Tibial nerve (tissue), 4 donors: ENCODE measurements at regions not wholly inside any gene's neighbourhood (a gene's known extent, or its start where the extent isn't known, plus 50 kb on each side); places are given as distances from the start of the nearest gene placed in this dataset.

Experiments
- EP300 ChIP-seq, 2 donors: sonication (generic); formaldehyde crosslinking; IDR thresholded peaks; one replicate each; pipeline ENCODE4 v1.6.1; 2017; ENCODE audit warnings: antibody characterized with exemption in 2 of 2, mild to moderate bottlenecking in 1 of 2
- POLR2A ChIP-seq, 2 donors: fragments of 450-650 bp; IDR thresholded peaks; one replicate each; pipeline ENCODE4 v1.6.1; 2017; ENCODE audit warnings: antibody characterized with exemption in 2 of 2, mild to moderate bottlenecking in 2 of 2, moderate library complexity in 2 of 2
- TF ChIP-seq, protein P1 (sequence below), 5 experiments: fragments of 200-600 bp in 3 of 5; fragments of 450-650 bp in 2 of 5; sonication (generic) in 3 of 5; IDR thresholded peaks; one replicate each; pipeline ENCODE4 v1.5.1; 2016 to 2019; ENCODE audit warnings: antibody characterized with exemption in 5 of 5, mild to moderate bottlenecking in 3 of 5, moderate library complexity in 2 of 5

DNA sequence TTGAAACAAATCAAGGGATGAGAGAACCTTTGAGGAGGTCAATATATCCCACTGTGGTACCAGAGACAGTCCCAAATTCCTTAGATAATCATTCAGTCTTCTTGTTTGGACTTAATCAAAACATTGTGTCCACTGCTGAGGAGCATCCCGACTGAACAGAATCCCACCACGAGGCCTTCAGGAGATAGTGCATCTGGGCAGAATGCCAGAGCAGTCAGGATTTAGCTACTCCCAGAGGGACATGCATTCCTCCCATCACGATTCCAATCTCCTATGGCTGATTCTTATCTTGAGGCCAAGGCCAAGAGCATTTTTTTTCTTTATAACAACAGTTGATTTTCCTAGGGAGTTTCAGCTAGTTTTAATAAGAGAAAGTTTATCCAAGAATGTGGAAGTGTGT lies 87.4 kb upstream of the COX10 start:
- TF ChIP-seq, protein P1, sequence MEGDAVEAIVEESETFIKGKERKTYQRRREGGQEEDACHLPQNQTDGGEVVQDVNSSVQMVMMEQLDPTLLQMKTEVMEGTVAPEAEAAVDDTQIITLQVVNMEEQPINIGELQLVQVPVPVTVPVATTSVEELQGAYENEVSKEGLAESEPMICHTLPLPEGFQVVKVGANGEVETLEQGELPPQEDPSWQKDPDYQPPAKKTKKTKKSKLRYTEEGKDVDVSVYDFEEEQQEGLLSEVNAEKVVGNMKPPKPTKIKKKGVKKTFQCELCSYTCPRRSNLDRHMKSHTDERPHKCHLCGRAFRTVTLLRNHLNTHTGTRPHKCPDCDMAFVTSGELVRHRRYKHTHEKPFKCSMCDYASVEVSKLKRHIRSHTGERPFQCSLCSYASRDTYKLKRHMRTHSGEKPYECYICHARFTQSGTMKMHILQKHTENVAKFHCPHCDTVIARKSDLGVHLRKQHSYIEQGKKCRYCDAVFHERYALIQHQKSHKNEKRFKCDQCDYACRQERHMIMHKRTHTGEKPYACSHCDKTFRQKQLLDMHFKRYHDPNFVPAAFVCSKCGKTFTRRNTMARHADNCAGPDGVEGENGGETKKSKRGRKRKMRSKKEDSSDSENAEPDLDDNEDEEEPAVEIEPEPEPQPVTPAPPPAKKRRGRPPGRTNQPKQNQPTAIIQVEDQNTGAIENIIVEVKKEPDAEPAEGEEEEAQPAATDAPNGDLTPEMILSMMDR (IDR thresholded peaks at IDR 0.05), result no peak
- TF ChIP-seq POLR2A (IDR thresholded peaks at IDR 0.05), result no peak
- no peak for TF ChIP-seq EP300 (IDR thresholded peaks at IDR 0.05)
